ENCODE measurements at regions not wholly inside any gene's neighbourhood (a gene's known extent, or its start where the extent isn't known, plus 50 kb on each side); places are given as distances from the start of the nearest gene placed in this dataset.
A peak's percentile ranks its signal among the peaks of the same experiment; 100 is the strongest.

GRCh38 chr9:86830356-86830755, 117.0 kb downstream of the GAS1 start:
- no peak for DNase-seq

- no peak for DNase-seq
These were observed 117.7 kb downstream of the GAS1 start for GRCh38 chr9:86829496-86830046.

- DNase-seq, result no peak
These were observed 118.7 kb downstream of the GAS1 start for GRCh38 chr9:86828631-86829030.

- no peak for DNase-seq
These were observed 119.4 kb downstream of the GAS1 start for GRCh38 chr9:86827893-86828292.

GRCh38 chr9:86825299-86825698, 122.0 kb downstream of the GAS1 start:
- DNase-seq, result no peak

GRCh38 chr9:86822006-86822801, 125.1 kb downstream of the GAS1 start:
- peak; percentile 68 for DNase-seq

- peak; percentile 43 for DNase-seq
These were observed 126.1 kb downstream of the GAS1 start for GRCh38 chr9:86821006-86821845.

- no peak for DNase-seq
These were observed 127.8 kb downstream of the GAS1 start for GRCh38 chr9:86819552-86819951.

- no peak for DNase-seq
These were observed 128.7 kb downstream of the GAS1 start for GRCh38 chr9:86818636-86819035.

GRCh38 chr9:86816868-86817267, 130.4 kb downstream of the GAS1 start:
- DNase-seq, result no peak

- DNase-seq, result no peak
These were observed 130.9 kb downstream of the GAS1 start for GRCh38 chr9:86816366-86816765.

- no peak for DNase-seq
These were observed 134.7 kb downstream of the GAS1 start for GRCh38 chr9:86812616-86813015.

- peak; percentile 76 for DNase-seq
These were observed 137.4 kb downstream of the GAS1 start for GRCh38 chr9:86809759-86810367.

- no peak for DNase-seq
These were observed 138.2 kb downstream of the GAS1 start for GRCh38 chr9:86809151-86809550.

- DNase-seq, result peak; percentile 90
These were observed 139.8 kb downstream of the GAS1 start for GRCh38 chr9:86807367-86807976.

- no peak for DNase-seq
These were observed 143.3 kb downstream of the GAS1 start for GRCh38 chr9:86804011-86804410.

- DNase-seq, result no peak
These were observed 144.2 kb downstream of the GAS1 start for GRCh38 chr9:86802900-86803673.

GRCh38 chr9:86801246-86801645, 146.1 kb downstream of the GAS1 start:
- DNase-seq, result peak; percentile 95

- DNase-seq, result no peak
These were observed 146.6 kb downstream of the GAS1 start for GRCh38 chr9:86800681-86801080.

GRCh38 chr9:86798966-86799365, 148.3 kb downstream of the GAS1 start:
- DNase-seq, result no peak

GRCh38 chr9:86796666-86797065, 150.6 kb downstream of the GAS1 start:
- no peak for DNase-seq
